NCI-H2107 treated with DMSO at 0.1 percent for 48 hours (cell line): ENCODE measurements at regions not wholly inside any gene's neighbourhood (a gene's known extent, or its start where the extent isn't known, plus 50 kb on each side); places are given as distances from the start of the nearest gene placed in this dataset.

ENCODE experiments used
- DNase-seq: peaks from one replicate; lab custom pipeline; 2025; ENCODE audit not compliant: unreplicated experiment; lab: John Stamatoyannopoulos, UW

GRCh38 chr10:128543151-128543550 lies 416.9 kb upstream of the MKI67 start:
- DNase-seq: no peak

DNA sequence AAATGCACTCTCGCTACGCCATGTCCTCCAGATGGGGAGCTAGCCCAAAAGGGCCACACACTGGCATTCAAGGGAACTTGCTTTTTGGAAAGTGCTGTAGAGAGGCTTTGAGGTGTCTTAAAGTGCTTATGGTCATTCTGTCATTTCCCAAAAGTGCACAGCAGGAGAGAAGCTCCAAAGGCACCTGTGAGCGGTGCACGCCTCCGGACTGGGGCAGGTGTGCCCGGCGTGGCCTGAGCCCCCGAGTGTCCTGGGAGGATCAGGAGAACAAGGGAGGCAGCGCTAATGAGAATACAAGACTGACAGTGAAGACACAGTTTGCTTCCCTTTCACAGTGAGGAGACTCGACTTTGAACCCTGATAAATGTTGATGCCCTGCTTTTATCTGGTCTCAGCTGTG lies 419.0 kb upstream of the MKI67 start:
- no peak for DNase-seq

- no peak for DNase-seq
These were observed 420.5 kb upstream of the MKI67 start for GRCh38 chr10:128546651-128547165.

- DNase-seq: no peak
These were observed 422.9 kb upstream of the MKI67 start for GRCh38 chr10:128549101-128549608.

GRCh38 chr10:128550045-128550444 lies 423.8 kb upstream of the MKI67 start:
- DNase-seq: no peak

- DNase-seq: no peak
These were observed 425.3 kb upstream of the MKI67 start for GRCh38 chr10:128551475-128551874.

- no peak for DNase-seq
These were observed 427.5 kb upstream of the MKI67 start for GRCh38 chr10:128553755-128554154.

GRCh38 chr10:128556182-128557110 lies 430.2 kb upstream of the MKI67 start:
- no peak for DNase-seq

DNA sequence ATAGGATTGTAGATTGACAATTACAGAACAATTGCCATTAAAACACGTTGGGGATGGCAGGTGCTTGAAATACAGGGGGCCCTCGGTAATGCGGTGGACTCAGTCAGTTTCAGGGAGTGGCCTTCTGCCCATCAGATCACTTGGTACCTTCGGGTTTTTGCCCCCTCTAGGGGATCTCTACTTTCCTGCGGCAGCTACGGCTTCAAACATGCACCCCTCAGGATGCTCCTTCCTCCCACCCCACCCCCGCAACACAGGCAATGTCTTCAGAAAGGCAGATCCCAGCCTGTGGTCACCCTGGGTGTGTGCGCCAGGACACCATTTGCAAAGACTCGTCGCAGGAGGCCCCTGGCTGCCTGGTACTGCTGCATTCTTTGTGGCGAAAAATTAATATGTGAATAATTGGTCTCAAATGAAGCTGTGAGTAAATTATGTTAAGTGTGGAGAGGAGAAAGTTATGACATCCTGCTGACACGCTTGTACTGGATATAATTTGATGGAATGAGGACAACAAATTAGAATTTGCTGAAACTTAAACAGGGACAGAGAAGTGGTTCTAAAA lies 431.0 kb upstream of the MKI67 start:
- DNase-seq: no peak

- no peak for DNase-seq
These were observed 434.2 kb upstream of the MKI67 start for GRCh38 chr10:128560406-128560805.

DNA sequence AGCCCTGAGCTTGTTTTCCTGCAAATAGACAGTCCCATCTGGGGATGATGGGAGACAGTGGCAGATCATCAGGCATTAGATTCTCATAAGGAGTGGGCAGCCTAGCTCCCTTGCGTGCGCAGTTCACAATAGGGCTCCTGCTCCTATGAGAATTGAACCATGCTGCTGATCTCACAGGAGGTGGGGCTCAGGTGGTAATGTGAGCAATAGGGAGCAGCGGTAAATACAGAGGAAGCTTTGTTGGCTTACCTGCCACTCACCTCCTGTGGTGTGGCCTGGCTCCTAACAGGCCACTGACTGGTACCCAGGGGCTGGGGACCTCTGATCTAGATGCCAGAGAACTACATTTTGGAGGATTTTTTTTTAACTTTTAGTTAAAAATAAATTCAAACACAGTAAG lies 434.8 kb upstream of the MKI67 start:
- no peak for DNase-seq

GRCh38 chr10:128563387-128563786 lies 437.2 kb upstream of the MKI67 start:
- no peak for DNase-seq

DNA sequence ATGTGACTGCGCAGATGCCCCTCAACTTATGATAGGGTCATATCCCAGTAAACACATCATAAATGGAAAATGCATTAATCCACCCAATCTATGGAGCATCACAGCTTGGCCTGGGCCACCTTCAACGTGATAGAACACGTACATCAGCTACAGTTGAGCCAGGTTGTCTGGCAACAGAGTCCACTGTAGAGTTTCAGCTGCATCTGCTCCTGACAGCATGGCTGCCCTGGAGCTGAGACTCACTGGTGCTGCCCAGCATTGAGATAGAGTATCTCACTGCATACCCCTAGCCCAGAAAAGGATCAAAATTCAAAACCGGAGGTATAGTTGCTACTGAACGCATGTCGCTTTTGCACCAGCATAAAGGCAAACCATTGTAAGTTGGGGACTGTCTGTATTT lies 437.7 kb upstream of the MKI67 start:
- DNase-seq: no peak

GRCh38 chr10:128566361-128566968 lies 440.2 kb upstream of the MKI67 start:
- no peak for DNase-seq

DNA sequence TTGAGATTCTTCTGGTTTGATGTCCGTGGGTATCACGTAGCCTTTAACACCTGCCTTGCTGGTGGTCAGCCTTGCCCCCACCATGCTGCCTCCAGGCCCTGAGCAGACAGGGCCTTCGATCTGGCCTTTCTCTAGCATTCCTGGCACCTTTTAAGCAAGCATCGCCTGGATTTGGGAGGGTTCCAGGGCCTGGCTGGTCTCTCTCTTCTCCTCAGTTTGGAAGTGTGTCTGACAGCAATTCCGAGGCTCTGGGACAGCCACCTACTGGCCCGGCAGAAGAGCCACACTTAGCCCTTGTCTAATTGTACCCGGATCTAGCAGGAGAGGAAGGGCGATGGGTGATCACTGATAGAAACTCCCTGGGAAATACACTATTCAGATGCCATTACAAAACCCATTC lies 441.3 kb upstream of the MKI67 start:
- DNase-seq: no peak

GRCh38 chr10:128568041-128568440 lies 441.8 kb upstream of the MKI67 start:
- no peak for DNase-seq

- DNase-seq: no peak
These were observed 442.3 kb upstream of the MKI67 start for GRCh38 chr10:128568491-128568890.

DNA sequence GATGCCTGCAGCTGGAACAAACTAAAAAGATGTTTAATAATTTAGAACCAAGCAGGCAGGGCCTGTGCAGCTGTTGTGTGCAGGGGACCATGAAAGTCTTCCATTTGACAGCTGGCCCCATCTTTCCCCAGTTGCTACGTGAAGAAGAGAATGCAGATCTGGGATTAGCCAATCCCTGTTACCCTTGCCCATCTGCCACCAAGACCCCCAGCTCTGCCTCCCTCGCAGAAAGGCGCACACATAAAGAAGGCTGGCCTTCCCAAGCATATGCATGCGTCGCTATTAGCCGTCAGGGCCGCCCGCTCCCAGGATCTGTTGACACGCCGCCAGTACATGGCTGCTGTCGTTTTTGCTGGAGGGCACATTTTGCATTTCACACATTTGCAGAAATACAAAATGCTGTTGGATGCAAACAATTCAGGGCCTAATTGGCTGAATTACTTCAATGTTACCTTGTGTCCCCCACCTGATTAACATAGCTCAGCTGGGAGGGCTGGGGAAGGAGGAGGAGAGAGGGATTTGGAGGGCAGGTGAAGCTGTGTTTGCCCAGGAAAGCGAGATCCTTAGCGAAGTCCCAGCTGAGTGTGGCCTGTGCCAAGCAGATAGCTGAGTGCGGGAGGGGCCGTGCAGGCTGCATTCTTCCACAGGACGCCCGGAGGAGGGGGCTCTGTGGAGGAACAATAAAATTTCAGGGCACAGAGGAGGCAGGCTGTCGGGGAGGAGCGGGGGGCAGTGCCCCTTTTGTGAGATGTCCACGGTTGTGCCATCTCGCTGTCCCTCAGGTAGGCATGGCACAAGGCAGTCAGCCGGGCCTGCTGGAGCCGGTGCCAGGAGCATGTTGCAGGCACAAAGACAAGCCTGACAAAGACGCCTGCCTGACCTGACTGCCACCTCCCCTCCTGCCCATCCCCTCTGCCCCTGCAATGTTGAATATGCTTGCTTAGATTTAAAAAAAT lies 443.0 kb upstream of the MKI67 start:
- no peak for DNase-seq

GRCh38 chr10:128570319-128570995 lies 444.2 kb upstream of the MKI67 start:
- DNase-seq: no peak

- DNase-seq: no peak
These were observed 444.8 kb upstream of the MKI67 start for GRCh38 chr10:128571071-128571470.
